ENCODE measurements at regions not wholly inside any gene's neighbourhood (a gene's known extent, or its start where the extent isn't known, plus 50 kb on each side); places are given as distances from the start of the nearest gene placed in this dataset.

- Histone ChIP-seq H3K36me3 (ENCODE audit: control insufficient read depth, insufficient read depth, low read length, severe bottlenecking) (no peaks in the 10 kb centered on the region), H3K9ac (ENCODE audit: low read length) (no peak overlapping the region), H3K27me3 (replicated peaks; ENCODE audit: control insufficient read depth, insufficient read depth, low read length) (no peaks in the 10 kb centered on the region), H3K4me3 (ENCODE audit: low read length) (no peak overlapping the region), H3K9me3 (ENCODE audit: control insufficient read depth, low read length) (no peaks in the 10 kb centered on the region), H3K4me1 (ENCODE audit: control insufficient read depth, insufficient read depth, low read length) (peaks cover 3% of the 10 kb centered on the region)
- no peak for DNase-seq (ENCODE audit: low read depth)
These were observed 725.2 kb downstream of the TSN start for GRCh38 chr2:122480501-122481243.

GRCh38 chr2:122481244-122481622, 725.8 kb downstream of the TSN start:
- H3K36me3 ChIP-seq (ENCODE audit: control insufficient read depth, insufficient read depth, low read length, severe bottlenecking): no peaks in the 10 kb centered on the region
- no peak for DNase-seq (ENCODE audit: low read depth)
- no peak overlapping the region for H3K9ac ChIP-seq (ENCODE audit: low read length)
- no peak overlapping the region for H3K4me3 ChIP-seq (ENCODE audit: low read length)
- peaks cover 3% of the 10 kb centered on the region for H3K4me1 ChIP-seq (ENCODE audit: control insufficient read depth, insufficient read depth, low read length)
- no peaks in the 10 kb centered on the region for H3K27me3 ChIP-seq (replicated peaks; ENCODE audit: control insufficient read depth, insufficient read depth, low read length)
- no peaks in the 10 kb centered on the region for H3K9me3 ChIP-seq (ENCODE audit: control insufficient read depth, low read length)

- no peak overlapping the region for H3K4me3 ChIP-seq (ENCODE audit: low read length)
- peaks cover 3% of the 10 kb centered on the region for H3K4me1 ChIP-seq (ENCODE audit: control insufficient read depth, insufficient read depth, low read length)
- H3K27me3 ChIP-seq (replicated peaks; ENCODE audit: control insufficient read depth, insufficient read depth, low read length): no peaks in the 10 kb centered on the region
- H3K9me3 ChIP-seq (ENCODE audit: control insufficient read depth, low read length): no peaks in the 10 kb centered on the region
- no peaks in the 10 kb centered on the region for H3K36me3 ChIP-seq (ENCODE audit: control insufficient read depth, insufficient read depth, low read length, severe bottlenecking)
- no peak overlapping the region for H3K9ac ChIP-seq (ENCODE audit: low read length)
- DNase-seq (ENCODE audit: low read depth): no peak
These were observed 726.3 kb downstream of the TSN start for GRCh38 chr2:122481717-122482116.

GRCh38 chr2:122486086-122486485, 730.6 kb downstream of the TSN start:
- Histone ChIP-seq H3K4me1 (ENCODE audit: control insufficient read depth, insufficient read depth, low read length) (no peaks in the 10 kb centered on the region), H3K36me3 (ENCODE audit: control insufficient read depth, insufficient read depth, low read length, severe bottlenecking) (no peaks in the 10 kb centered on the region), H3K4me3 (ENCODE audit: low read length) (no peak overlapping the region), H3K9me3 (ENCODE audit: control insufficient read depth, low read length) (no peaks in the 10 kb centered on the region), H3K27me3 (replicated peaks; ENCODE audit: control insufficient read depth, insufficient read depth, low read length) (no peaks in the 10 kb centered on the region), H3K9ac (ENCODE audit: low read length) (no peak overlapping the region)
- DNase-seq (ENCODE audit: low read depth): no peak

- H3K9ac ChIP-seq (ENCODE audit: low read length): no peak overlapping the region
These were observed 731.4 kb downstream of the TSN start for GRCh38 chr2:122486705-122487415.

GRCh38 chr2:122491011-122491410, 735.6 kb downstream of the TSN start:
- no peak for DNase-seq (ENCODE audit: low read depth)
- no peaks in the 10 kb centered on the region for H3K27me3 ChIP-seq (replicated peaks; ENCODE audit: control insufficient read depth, insufficient read depth, low read length)
- no peak overlapping the region for H3K9ac ChIP-seq (ENCODE audit: low read length)
- H3K4me1 ChIP-seq (ENCODE audit: control insufficient read depth, insufficient read depth, low read length): no peaks in the 10 kb centered on the region
- H3K4me3 ChIP-seq (ENCODE audit: low read length): no peak overlapping the region
- no peaks in the 10 kb centered on the region for H3K9me3 ChIP-seq (ENCODE audit: control insufficient read depth, low read length)
- H3K36me3 ChIP-seq (ENCODE audit: control insufficient read depth, insufficient read depth, low read length, severe bottlenecking): no peaks in the 10 kb centered on the region

More at GRCh38 chr2:122486705-122487415, 731.4 kb downstream of the TSN start:
- Histone ChIP-seq H3K4me1 (ENCODE audit: control insufficient read depth, insufficient read depth, low read length) (no peaks in the 10 kb centered on the region), H3K36me3 (ENCODE audit: control insufficient read depth, insufficient read depth, low read length, severe bottlenecking) (no peaks in the 10 kb centered on the region), H3K4me3 (ENCODE audit: low read length) (no peak overlapping the region), H3K27me3 (replicated peaks; ENCODE audit: control insufficient read depth, insufficient read depth, low read length) (no peaks in the 10 kb centered on the region), H3K9me3 (ENCODE audit: control insufficient read depth, low read length) (no peaks in the 10 kb centered on the region)
- DNase-seq (ENCODE audit: low read depth): no peak

GRCh38 chr2:122500316-122501105, 745.1 kb downstream of the TSN start:
- no peak overlapping the region for H3K9ac ChIP-seq (ENCODE audit: low read length)
- H3K27me3 ChIP-seq (replicated peaks; ENCODE audit: control insufficient read depth, insufficient read depth, low read length): no peaks in the 10 kb centered on the region
- H3K36me3 ChIP-seq (ENCODE audit: control insufficient read depth, insufficient read depth, low read length, severe bottlenecking): no peaks in the 10 kb centered on the region
- H3K4me3 ChIP-seq (ENCODE audit: low read length): no peak overlapping the region
- no peaks in the 10 kb centered on the region for H3K4me1 ChIP-seq (ENCODE audit: control insufficient read depth, insufficient read depth, low read length)
- no peaks in the 10 kb centered on the region for H3K9me3 ChIP-seq (ENCODE audit: control insufficient read depth, low read length)
- DNase-seq (ENCODE audit: low read depth): no peak

- Histone ChIP-seq H3K36me3 (ENCODE audit: control insufficient read depth, insufficient read depth, low read length, severe bottlenecking) (no peaks in the 10 kb centered on the region), H3K9me3 (ENCODE audit: control insufficient read depth, low read length) (no peaks in the 10 kb centered on the region), H3K27me3 (replicated peaks; ENCODE audit: control insufficient read depth, insufficient read depth, low read length) (no peaks in the 10 kb centered on the region), H3K4me3 (ENCODE audit: low read length) (no peak overlapping the region), H3K9ac (ENCODE audit: low read length) (no peak overlapping the region), H3K4me1 (ENCODE audit: control insufficient read depth, insufficient read depth, low read length) (no peaks in the 10 kb centered on the region)
- no peak for DNase-seq (ENCODE audit: low read depth)
These were observed 751.2 kb downstream of the TSN start for GRCh38 chr2:122506620-122507019.

- no peaks in the 10 kb centered on the region for H3K27me3 ChIP-seq (replicated peaks; ENCODE audit: control insufficient read depth, insufficient read depth, low read length)
- DNase-seq (ENCODE audit: low read depth): no peak
- no peaks in the 10 kb centered on the region for H3K4me1 ChIP-seq (ENCODE audit: control insufficient read depth, insufficient read depth, low read length)
- no peaks in the 10 kb centered on the region for H3K9me3 ChIP-seq (ENCODE audit: control insufficient read depth, low read length)
- no peak overlapping the region for H3K4me3 ChIP-seq (ENCODE audit: low read length)
- H3K9ac ChIP-seq (ENCODE audit: low read length): no peak overlapping the region
- no peaks in the 10 kb centered on the region for H3K36me3 ChIP-seq (ENCODE audit: control insufficient read depth, insufficient read depth, low read length, severe bottlenecking)
These were observed 751.8 kb downstream of the TSN start for GRCh38 chr2:122507261-122507660.

- Histone ChIP-seq H3K36me3 (ENCODE audit: control insufficient read depth, insufficient read depth, low read length, severe bottlenecking) (no peaks in the 10 kb centered on the region), H3K27me3 (replicated peaks; ENCODE audit: control insufficient read depth, insufficient read depth, low read length) (no peaks in the 10 kb centered on the region), H3K9me3 (ENCODE audit: control insufficient read depth, low read length) (no peaks in the 10 kb centered on the region), H3K4me1 (ENCODE audit: control insufficient read depth, insufficient read depth, low read length) (no peaks in the 10 kb centered on the region), H3K9ac (ENCODE audit: low read length) (no peak overlapping the region), H3K4me3 (ENCODE audit: low read length) (no peak overlapping the region)
- DNase-seq (ENCODE audit: low read depth): no peak
These were observed 756.6 kb downstream of the TSN start for GRCh38 chr2:122512091-122512490.

GRCh38 chr2:122514451-122514996, 759.1 kb downstream of the TSN start:
- Histone ChIP-seq H3K4me1 (ENCODE audit: control insufficient read depth, insufficient read depth, low read length) (no peaks in the 10 kb centered on the region), H3K36me3 (ENCODE audit: control insufficient read depth, insufficient read depth, low read length, severe bottlenecking) (no peaks in the 10 kb centered on the region), H3K9ac (ENCODE audit: low read length) (no peak overlapping the region), H3K4me3 (ENCODE audit: low read length) (no peak overlapping the region), H3K27me3 (replicated peaks; ENCODE audit: control insufficient read depth, insufficient read depth, low read length) (no peaks in the 10 kb centered on the region), H3K9me3 (ENCODE audit: control insufficient read depth, low read length) (no peaks in the 10 kb centered on the region)
- DNase-seq (ENCODE audit: low read depth): no peak
